NCI-H2196 (cell line): ENCODE measurements at regions not wholly inside any gene's neighbourhood (a gene's known extent, or its start where the extent isn't known, plus 50 kb on each side); places are given as distances from the start of the nearest gene placed in this dataset.
"Not testable (repeated sequence)": the region's sequence is repeated elsewhere in the genome, so short reads cannot be mapped to it uniquely, and the experiment has no call there.

ENCODE experiments used
- DNase-seq: peaks from one replicate; lab custom pipeline; 2025; ENCODE audit not compliant: unreplicated experiment; lab: John Stamatoyannopoulos, UW

DNA sequence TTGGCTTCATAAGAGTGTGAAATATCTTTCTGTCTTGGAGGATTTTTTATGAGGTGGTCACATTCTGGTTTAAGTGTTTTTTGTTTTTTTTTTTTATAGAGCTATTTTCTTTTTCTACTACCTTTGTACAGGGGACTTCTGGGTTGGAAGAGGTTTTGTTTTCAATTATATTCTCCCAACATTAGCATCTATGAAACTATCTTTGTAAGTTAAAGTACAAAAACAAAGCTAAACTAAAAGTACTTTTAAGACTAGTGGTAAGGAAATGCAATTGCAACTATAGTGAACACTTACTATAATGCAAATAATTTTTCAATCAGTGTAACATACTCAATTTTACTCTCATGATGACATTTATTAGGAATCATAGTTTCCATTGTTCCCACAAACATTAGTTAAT lies 688.2 kb downstream of the SI start:
- no peak for DNase-seq

DNA sequence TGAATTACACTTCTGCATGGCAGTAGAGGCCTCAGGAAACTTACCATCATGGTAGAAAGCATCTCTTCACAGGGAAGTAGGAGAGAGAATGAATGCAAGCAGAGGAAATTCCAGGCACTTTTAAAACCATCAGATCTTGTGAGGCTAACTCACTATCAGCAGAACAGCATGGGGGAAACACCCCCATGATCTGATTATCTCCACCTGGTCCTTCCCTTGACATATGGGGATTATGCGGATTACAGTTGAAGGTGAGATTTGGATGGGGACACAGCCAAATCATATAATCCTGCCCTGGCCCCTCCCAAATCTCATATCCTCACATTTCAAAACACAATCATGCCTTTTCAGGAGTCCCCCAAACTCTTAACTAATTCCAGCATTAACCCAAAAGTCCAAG lies 691.1 kb downstream of the SI start:
- no peak for DNase-seq

- DNase-seq, result no peak
Observed at GRCh38 chr3:164380156-164380555, 698.1 kb downstream of the SI start.

DNA sequence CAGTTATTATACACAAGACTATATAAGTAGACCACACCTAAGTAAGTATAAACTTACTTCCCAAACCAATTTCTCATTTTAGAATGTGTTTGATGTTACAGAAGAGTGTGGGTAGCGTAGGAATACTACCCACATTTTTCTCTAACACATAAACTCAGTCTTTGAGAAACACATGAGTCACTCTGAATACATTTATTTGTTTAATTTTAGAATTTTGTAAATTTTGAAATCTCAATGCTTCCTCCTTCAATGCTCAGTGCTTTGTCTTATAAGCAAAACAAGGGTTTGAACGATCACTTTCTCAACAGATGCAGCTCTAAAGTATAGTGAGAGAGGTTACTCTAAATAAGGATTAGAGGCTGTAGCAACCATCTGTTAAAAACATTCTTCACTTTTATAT lies 700.8 kb downstream of the SI start:
- DNase-seq, result no peak

GRCh38 chr3:164375995-164376394 lies 702.3 kb downstream of the SI start:
- no peak for DNase-seq

GRCh38 chr3:164375538-164375937 lies 702.8 kb downstream of the SI start:
- DNase-seq, result no peak

DNA sequence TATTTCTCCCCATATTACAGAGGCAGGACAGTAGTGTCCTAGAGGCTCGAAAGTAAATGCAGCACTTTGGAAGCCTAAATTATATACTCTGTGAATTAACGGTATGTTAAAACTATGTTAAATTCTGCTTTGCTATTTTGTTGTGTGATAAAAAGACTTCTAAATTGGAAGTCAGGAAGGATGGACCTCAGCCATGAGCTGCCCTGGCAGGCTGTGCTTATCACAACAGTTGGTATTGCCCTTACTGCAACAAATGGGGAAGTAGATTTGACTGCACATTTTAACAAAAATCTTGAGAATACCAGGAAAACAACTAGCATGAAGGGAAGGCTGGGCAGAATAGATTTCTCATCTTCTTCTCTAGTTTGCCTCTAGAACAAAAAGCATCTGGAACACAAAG lies 706.6 kb downstream of the SI start:
- DNase-seq, result no peak

DNA sequence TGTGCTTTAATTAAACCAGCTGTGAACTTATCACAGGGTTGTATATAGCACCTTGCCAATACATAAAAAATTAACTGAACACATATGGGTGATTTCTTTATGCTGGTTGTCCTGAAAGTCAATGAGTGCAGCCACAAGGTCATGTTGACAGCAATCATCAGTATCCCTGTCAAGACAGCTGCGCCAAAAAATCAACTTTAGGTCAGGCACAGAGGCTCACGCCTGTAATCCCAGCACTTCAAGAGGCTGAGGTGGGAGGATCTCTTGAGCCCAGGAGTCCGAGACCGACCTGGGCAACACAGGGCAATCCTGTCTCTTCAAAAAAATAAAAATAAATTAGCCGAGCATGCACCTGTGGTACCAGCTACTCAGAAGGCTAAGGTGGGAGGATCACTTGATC lies 707.3 kb downstream of the SI start:
- DNase-seq, result no peak

DNA sequence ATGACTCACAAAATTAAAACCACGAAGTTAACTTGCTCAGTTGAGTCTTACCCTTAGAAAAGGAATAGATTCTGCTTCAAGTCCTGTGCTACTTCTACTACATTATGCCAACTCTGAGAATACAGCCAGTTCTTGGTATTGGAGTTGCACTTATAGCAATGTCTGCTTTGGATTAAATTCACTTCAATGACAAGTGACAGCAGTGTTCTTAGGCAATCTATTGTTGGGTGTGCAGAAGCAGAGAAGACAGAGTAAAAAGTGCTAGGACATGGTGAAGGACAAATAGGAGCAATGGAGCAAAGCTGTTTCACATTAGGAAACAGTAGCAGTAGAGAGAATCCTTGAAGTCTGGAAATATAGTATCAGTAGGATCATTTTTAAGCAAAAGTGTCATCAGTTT lies 713.1 kb downstream of the SI start:
- DNase-seq, result no peak

- DNase-seq, result no peak
Observed at GRCh38 chr3:164364111-164364510, 714.2 kb downstream of the SI start.

- no peak for DNase-seq
Observed at GRCh38 chr3:164360738-164361406, 717.4 kb downstream of the SI start.

GRCh38 chr3:164360078-164360578 lies 718.2 kb downstream of the SI start:
- DNase-seq, result no peak

DNA sequence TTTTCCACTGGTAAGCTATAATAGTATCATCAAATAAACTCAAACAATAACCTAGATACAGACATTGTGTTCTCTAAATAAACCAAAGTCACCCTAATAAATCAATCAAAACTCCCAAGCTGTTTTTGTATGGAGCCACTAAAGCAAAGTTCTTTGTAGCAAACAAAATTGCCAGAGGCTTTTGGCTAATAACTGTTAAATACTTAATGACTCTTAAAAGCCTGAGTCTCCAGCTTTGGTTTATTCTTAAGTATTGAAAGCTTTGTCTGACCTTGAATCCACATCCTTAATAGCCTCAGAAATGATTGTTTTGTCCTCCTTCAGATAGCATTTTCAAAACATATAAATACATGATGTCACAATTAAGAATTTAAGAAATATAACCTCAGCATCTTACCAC lies 725.3 kb downstream of the SI start:
- DNase-seq, result no peak

DNA sequence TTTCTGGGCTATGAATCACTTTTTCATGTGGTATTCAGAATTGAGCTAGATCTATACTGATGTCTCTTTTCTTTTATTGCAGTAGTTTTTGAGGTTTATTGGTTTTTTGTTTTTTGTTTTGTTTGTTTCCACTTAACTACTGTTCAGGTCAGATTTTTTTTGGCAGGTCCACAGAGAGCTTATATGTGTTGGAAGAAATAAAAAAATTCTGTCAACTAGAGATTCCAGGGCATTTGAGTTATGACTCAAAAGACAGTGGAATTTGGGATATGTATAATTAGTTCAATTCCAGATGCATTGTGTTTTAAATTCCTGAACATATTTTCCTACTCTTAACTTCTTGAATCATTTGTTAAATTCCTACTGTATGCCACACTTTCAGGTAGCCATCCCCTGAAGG lies 727.2 kb downstream of the SI start:
- DNase-seq, result no peak

GRCh38 chr3:164342206-164342605 lies 736.1 kb downstream of the SI start:
- DNase-seq, result not testable (repeated sequence)

- DNase-seq, result no peak
Observed at GRCh38 chr3:164341086-164341485, 737.2 kb downstream of the SI start.

DNA sequence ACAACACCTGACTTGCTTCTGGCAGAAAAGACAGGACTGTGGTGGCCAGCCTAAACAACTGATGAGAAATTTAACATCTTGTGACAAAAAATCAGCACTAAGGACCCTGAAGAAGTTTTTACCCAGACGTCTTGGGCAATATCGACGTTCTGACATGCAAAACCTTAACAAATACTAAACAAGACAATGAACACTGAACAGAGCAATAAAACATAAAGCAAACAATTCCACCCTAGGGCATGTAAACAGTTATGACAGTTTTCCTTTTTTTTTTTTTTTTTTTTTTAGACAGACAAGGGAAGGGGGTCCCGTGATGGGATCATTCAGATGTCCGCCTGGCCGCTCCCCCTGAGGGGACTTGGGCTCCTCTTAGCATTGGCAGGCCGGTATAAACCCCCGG lies 738.0 kb downstream of the SI start:
- no peak for DNase-seq

GRCh38 chr3:164332831-164333802 lies 745.2 kb downstream of the SI start:
- DNase-seq, result no peak

DNA sequence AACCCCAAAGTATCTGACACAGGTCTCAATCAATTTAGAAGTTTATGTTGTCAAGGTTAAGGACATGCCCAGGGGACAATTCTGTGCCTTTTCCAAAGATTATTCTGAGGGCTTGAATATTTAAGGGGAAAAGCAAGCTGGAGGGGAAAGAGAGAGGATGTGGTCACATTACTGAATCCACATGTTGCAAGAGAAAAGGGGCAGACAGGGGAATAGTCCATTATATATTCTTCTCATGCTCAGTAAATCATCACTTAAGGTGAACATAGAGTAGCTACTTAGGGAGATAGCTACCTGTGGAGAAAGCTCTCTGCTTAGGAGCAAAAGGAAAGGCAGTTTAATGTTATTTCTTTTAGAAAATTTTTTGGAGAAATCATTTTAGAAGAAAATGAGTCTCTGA lies 751.6 kb downstream of the SI start:
- no peak for DNase-seq

GRCh38 chr3:164320962-164321361 lies 757.3 kb downstream of the SI start:
- DNase-seq, result no peak

GRCh38 chr3:164306042-164306441 lies 772.3 kb downstream of the SI start:
- DNase-seq, result no peak

GRCh38 chr3:164303894-164304293 lies 774.4 kb downstream of the SI start:
- no peak for DNase-seq
